IMR-90 (cell line): ENCODE measurements at regions not wholly inside any gene's neighbourhood (a gene's known extent, or its start where the extent isn't known, plus 50 kb on each side); places are given as distances from the start of the nearest gene placed in this dataset.
A peak's percentile ranks its signal among the peaks of the same experiment; 100 is the strongest.

ENCODE experiments used
- ATAC-seq: fragments of 200-7000 bp; cut with Tn5 transposase; 2 replicates; pipeline ENCODE4 v1.9.1; 2020; ENCODE audit warnings: low read depth, mild to moderate bottlenecking, moderate library complexity
- BruUV-seq: library from RNA; stranded (reverse); fragments of 400-500 nt; replicated peaks from 2 replicates; lab custom pipeline; 2021; lab: Mats Ljungman, UMichigan
- CTCF ChIA-PET: fragments of 300-600 bp; formaldehyde crosslinking; extraction: SDS; loops from one replicate; lab custom pipeline; 2021; ENCODE audit warnings: antibody characterized with exemption; lab: Yijun Ruan, JAX
- POLR2A ChIA-PET: fragments of 300-600 bp; sonication (Branson Sonifier 250); formaldehyde crosslinking; loops from one replicate; lab custom pipeline; 2022; ENCODE audit warnings: antibody characterized with exemption; ENCODE audit not compliant: unreplicated experiment; lab: Charles Lee
- DNase-seq: peaks from one replicate; pipeline ENCODE4 v3.0.0; 2013
- H2AFZ ChIP-seq: replicated peaks from 2 replicates; pipeline ENCODE3; 2013; ENCODE audit warnings: low read length, mild to moderate bottlenecking; ENCODE audit not compliant: poor library complexity
- H2AK5ac ChIP-seq: 2 replicates; pipeline ENCODE4 v1.6.1; 2013; ENCODE audit warnings: low read depth, low read length, inconsistent platforms
- H2AK9ac ChIP-seq: replicated peaks from 2 replicates; pipeline ENCODE3; 2013; ENCODE audit warnings: mild to moderate bottlenecking, low read depth, low read length, moderate library complexity; ENCODE audit not compliant: poor library complexity
- H2BK120ac ChIP-seq: 2 replicates; pipeline ENCODE4 v1.6.1; 2013; ENCODE audit warnings: low read depth, low read length, inconsistent platforms
- H2BK15ac ChIP-seq: 3 replicates; pipeline ENCODE4 v1.6.1; 2013; ENCODE audit warnings: low read depth, low read length, inconsistent platforms
- H2BK20ac ChIP-seq: 2 replicates; pipeline ENCODE4 v1.6.1; 2013; ENCODE audit warnings: low read depth, mild to moderate bottlenecking, inconsistent platforms, low read length, moderate library complexity
- H2BK5ac ChIP-seq: 2 replicates; pipeline ENCODE4 v1.6.1; 2013; ENCODE audit warnings: mild to moderate bottlenecking, low read depth, low read length, inconsistent platforms; ENCODE audit not compliant: poor library complexity, severe bottlenecking
- H3K14ac ChIP-seq: replicated peaks from 2 replicates; pipeline ENCODE4 v1.6.1; 2013; ENCODE audit warnings: low read depth, low read length, inconsistent platforms
- H3K18ac ChIP-seq: 2 replicates; pipeline ENCODE4 v1.6.1; 2013; ENCODE audit warnings: low read depth, low read length, control low read depth
- H3K23ac ChIP-seq: 2 replicates; pipeline ENCODE4 v1.6.1; 2013; ENCODE audit warnings: low read depth, low read length, inconsistent platforms
- H3K27ac ChIP-seq: 2 replicates; pipeline ENCODE4 v1.5.1; 2013; ENCODE audit warnings: mild to moderate bottlenecking, control low read depth, low read length; ENCODE audit not compliant: insufficient read depth
- H3K27me3 ChIP-seq: 2 replicates; pipeline ENCODE4 v1.6.1; 2013; ENCODE audit warnings: low read length; ENCODE audit not compliant: control insufficient read depth, insufficient read depth
- H3K36me3 ChIP-seq: 2 replicates; pipeline ENCODE4 v1.6.1; 2013; ENCODE audit warnings: low read length, mixed read lengths; ENCODE audit not compliant: control insufficient read depth, insufficient read depth
- H3K4ac ChIP-seq: 2 replicates; pipeline ENCODE4 v1.6.1; 2013; ENCODE audit warnings: low read depth, low read length, inconsistent platforms
- H3K4me1 ChIP-seq: 2 replicates; pipeline ENCODE4 v1.6.1; 2013; ENCODE audit warnings: low read length, mixed read lengths; ENCODE audit not compliant: control insufficient read depth, insufficient read depth
- H3K4me2 ChIP-seq: 2 replicates; pipeline ENCODE4 v1.6.1; 2013; ENCODE audit warnings: low read depth, mild to moderate bottlenecking, control low read depth, low read length, moderate library complexity
- H3K4me3 ChIP-seq: 2 replicates; pipeline ENCODE4 v1.5.1; 2013; ENCODE audit warnings: low read depth, mild to moderate bottlenecking, control low read depth, low read length, moderate library complexity; ENCODE audit not compliant: insufficient read depth
- H3K56ac ChIP-seq: 2 replicates; pipeline ENCODE4 v1.6.1; 2013; ENCODE audit warnings: low read length, inconsistent platforms; ENCODE audit not compliant: insufficient read depth; ENCODE audit errors: extremely low read depth
- H3K79me1 ChIP-seq, 2 experiments: 2 replicates each; pipeline ENCODE4 v1.6.1; 2013; ENCODE audit warnings: low read length in 2 of 2, inconsistent platforms in 1 of 2, low read depth in 1 of 2
- H3K9ac ChIP-seq: 2 replicates; pipeline ENCODE4 v1.6.1; 2013; ENCODE audit warnings: low read depth, low read length, control low read depth
- H3K9me1 ChIP-seq: 2 replicates; pipeline ENCODE4 v1.6.1; 2013; ENCODE audit warnings: low read length, inconsistent platforms; ENCODE audit not compliant: insufficient read depth
- H3K9me3 ChIP-seq: 2 replicates; pipeline ENCODE4 v1.6.1; 2013; ENCODE audit warnings: low read length; ENCODE audit not compliant: control insufficient read depth, insufficient read depth
- H4K20me1 ChIP-seq: 2 replicates; pipeline ENCODE4 v1.6.1; 2013; ENCODE audit warnings: low read length, inconsistent platforms; ENCODE audit not compliant: insufficient read depth
- H4K5ac ChIP-seq: 2 replicates; pipeline ENCODE4 v1.6.1; 2013; ENCODE audit warnings: mild to moderate bottlenecking, low read depth, low read length, control low read depth
- H4K8ac ChIP-seq, 2 experiments: 2 replicates each; pipeline ENCODE4 v1.6.1; 2013; ENCODE audit warnings: low read depth in 2 of 2, low read length in 2 of 2, control low read depth in 1 of 2, inconsistent platforms in 1 of 2
- H4K91ac ChIP-seq: 2 replicates; pipeline ENCODE4 v1.6.1; 2013; ENCODE audit warnings: low read depth, low read length, inconsistent platforms; ENCODE audit not compliant: insufficient read depth
- BHLHE40 ChIP-seq: fragments of 150-350 bp; IDR thresholded peaks from 2 replicates; pipeline ENCODE4 v1.6.1; 2016; ENCODE audit warnings: mild to moderate bottlenecking, low read depth, low read length
- CHD1 ChIP-seq: IDR thresholded peaks from 2 replicates; pipeline ENCODE4 v1.6.1; 2012; ENCODE audit warnings: low read depth, low read length, improper control_type of control experiment
- CTCF ChIP-seq: conservative IDR thresholded peaks from 2 replicates; pipeline ENCODE4 v1.5.1; 2012; ENCODE audit warnings: mild to moderate bottlenecking, low read depth, low read length, improper control_type of control experiment
- ELK1 ChIP-seq: fragments of 150-350 bp; IDR thresholded peaks from 2 replicates; pipeline ENCODE4 v1.6.1; 2016; ENCODE audit warnings: low read depth, mild to moderate bottlenecking, low read length, moderate library complexity, borderline replicate concordance
- MXI1 ChIP-seq: IDR thresholded peaks from 2 replicates; pipeline ENCODE4 v1.6.1; 2012; ENCODE audit warnings: low read depth, mild to moderate bottlenecking, low read length, moderate library complexity, borderline replicate concordance
- NFE2L2 ChIP-seq: fragments of 150-350 bp; IDR thresholded peaks from 2 replicates; pipeline ENCODE4 v1.6.1; 2016; ENCODE audit warnings: low read depth, mild to moderate bottlenecking, low read length
- POLR2A ChIP-seq: IDR thresholded peaks from 2 replicates; pipeline ENCODE4 v1.6.1; 2012; ENCODE audit warnings: mild to moderate bottlenecking, low read depth, low read length
- RAD21 ChIP-seq: IDR thresholded peaks from 2 replicates; pipeline ENCODE4 v1.6.1; 2012; ENCODE audit warnings: low read length, improper control_type of control experiment
- RFX5 ChIP-seq: IDR thresholded peaks from 2 replicates; pipeline ENCODE4 v1.8.0; 2012; ENCODE audit warnings: low read depth, mild to moderate bottlenecking, low read length, moderate library complexity
- WGBS, 2 experiments: methylation state at CpG; one replicate each; pipeline versions ENCODE4 v1.1.5 to v1.1.7; 2013; ENCODE audit warnings: missing lambda C conversion rate in 2 of 2; ENCODE audit not compliant: insufficient read length in 1 of 2; ENCODE audit errors: extremely low coverage in 2 of 2; 5-methylcytosine and 5-hydroxymethylcytosine counted together
- dilution Hi-C: fragments of 300-500 bp; cut with HindIII; formaldehyde crosslinking; loops from one replicate; pipeline ENCODE4 v1.14.3; 2018; ENCODE audit warnings: low sequenced_read_pairs; ENCODE audit not compliant: unreplicated experiment
- in situ Hi-C: fragments of 300-500 bp; cut with MboI; formaldehyde crosslinking; loops from 3 replicates; pipeline ENCODE4 v1.14.3; 2019; ENCODE audit warnings: low sequenced_read_pairs, inconsistent platforms, mixed read lengths
- intact Hi-C: fragments of 100-400 bp; cut with micrococcal nuclease; formaldehyde crosslinking; loops from 2 replicates; pipeline ENCODE4 v1.10.0; 2022

GRCh38 chr12:69000540-69001243, 67.7 kb upstream of the CPM start (continued):
- TF ChIP-seq CTCF = no peak

GRCh38 chr12:69001251-69001650, 68.3 kb upstream of the CPM start:
- intact Hi-C loops = no loop called here
- H3K27ac ChIP-seq = no peak overlapping the region
- 86% methylated on average over 1 of the region's 3 CpGs; no CpG with 5 or more reads in 1 of the 2 experiments for WGBS, 2 experiments
- no peak for TF ChIP-seq RFX5
- no peak for TF ChIP-seq ELK1
- TF ChIP-seq NFE2L2 = no peak
- no peak for TF ChIP-seq CHD1
- no peak for TF ChIP-seq BHLHE40
- no peak for TF ChIP-seq CTCF
- no peak for TF ChIP-seq POLR2A
- no peak for TF ChIP-seq MXI1
- no peak for TF ChIP-seq RAD21

More at GRCh38 chr12:69001251-69001650, 68.3 kb upstream of the CPM start:
- dilution Hi-C loops = no loop called here
- Histone ChIP-seq H3K9me1 (no peaks in the 10 kb centered on the region; the same call in 1 of the 2 replicates), H3K14ac (0 out of 2 replicates have a peak overlapping the region, but pooled peaks have one; percentile 13), H3K27me3 (no peaks in the 10 kb centered on the region), H2AK9ac (no peak overlapping the region), H4K5ac (peak overlapping the region; percentile 93; the same call in 1 of the 2 replicates), H2BK5ac (peak overlapping the region; percentile 54), H3K23ac (no peak overlapping the region), H3K18ac (peak overlapping the region; percentile 91), H3K79me1 (no peaks in the 10 kb centered on the region), H3K9ac (no peak overlapping the region), H3K4ac (peak overlapping the region; percentile 30; the same call in 1 of the 2 replicates), H4K20me1 (no peaks in the 10 kb centered on the region), H3K36me3 (no peaks in the 10 kb centered on the region), H4K91ac (peak overlapping the region; percentile 44; the same call in 1 of the 2 replicates), H2AK5ac (peak overlapping the region; percentile 38; the same call in 1 of the 2 replicates), H2BK20ac (peak overlapping the region; percentile 64), H3K9me3 (peaks cover 4% of the 10 kb centered on the region; the same call in 1 of the 2 replicates), H3K4me2 (no peak overlapping the region), H4K8ac (peak overlapping the region; percentile 24 to 61; a peak in 3 of 4 replicates), H2AFZ (no peak overlapping the region), H3K56ac (no peak overlapping the region), H3K4me1 (peaks cover 13% of the 10 kb centered on the region), H3K4me3 (no peak overlapping the region), H2BK120ac (peak overlapping the region; percentile 66; the same call in 1 of the 2 replicates), H2BK15ac (no peak overlapping the region; the same call in 2 of the 3 replicates)
- ChIA-PET CTCF (no interaction called here), POLR2A (no interaction called here)
- in situ Hi-C loops = no loop called here
- DNase-seq = no peak
- no TSS peak for BruUV-seq
- ATAC-seq = no peak
